Gastrocnemius medialis (tissue), 4 donors: ENCODE measurements at regions not wholly inside any gene's neighbourhood (a gene's known extent, or its start where the extent isn't known, plus 50 kb on each side); places are given as distances from the start of the nearest gene placed in this dataset.

Source experiments
- ATAC-seq, 2 donors: fragments of 150-250 bp; one replicate each; pipeline ENCODE4 v1.9.1; 2016
- DNase-seq, 2 donors: peaks; one replicate each; pipeline ENCODE4 v3.0.0-alpha.2; 2019
- H3K27ac ChIP-seq, 4 donors: fragments of 200-600 bp; sonication (generic); 1 replicate in 1 of 4; 2 replicates in 3 of 4; pipeline ENCODE4 v1.5.1; 2016 to 2018; ENCODE audit warnings: mild to moderate bottlenecking in 2 of 4, moderate library complexity in 1 of 4
- H3K27me3 ChIP-seq, 3 donors: fragments of 200-600 bp; sonication (generic) in 2 of 3; 1 replicate in 1 of 3; 2 replicates in 2 of 3; pipeline versions ENCODE4 v1.5.1 to v1.6.0; 2016 to 2019; ENCODE audit warnings: mild to moderate bottlenecking in 1 of 3, moderate library complexity in 1 of 3
- H3K36me3 ChIP-seq, 2 donors: fragments of 200-600 bp; sonication (generic) in 1 of 2; one replicate each; pipeline ENCODE4 v1.5.1; 2017 to 2018
- H3K4me1 ChIP-seq, 2 donors: fragments of 200-600 bp; sonication (generic) in 1 of 2; one replicate each; pipeline ENCODE4 v1.5.1; 2016 to 2017; ENCODE audit warnings: mild to moderate bottlenecking in 2 of 2
- H3K4me3 ChIP-seq, 4 donors: fragments of 200-600 bp; sonication (generic) in 3 of 4; 1 replicate in 1 of 4; 2 replicates in 3 of 4; pipeline ENCODE4 v1.5.1; 2016 to 2019; ENCODE audit warnings: mild to moderate bottlenecking in 2 of 4
- H3K9me3 ChIP-seq, 3 donors: fragments of 200-600 bp; sonication (generic) in 2 of 3; 1 replicate in 1 of 3; 2 replicates in 2 of 3; pipeline ENCODE4 v1.5.1; 2016 to 2019
- POLR2A ChIP-seq, 2 donors: fragments of 450-650 bp; IDR thresholded peaks; one replicate each; pipeline ENCODE4 v1.6.1; 2017; ENCODE audit warnings: antibody characterized with exemption in 2 of 2, mild to moderate bottlenecking in 2 of 2, moderate library complexity in 2 of 2
- in situ Hi-C, 4 donors: fragments of 200-750 bp; cut with MboI; loops; one replicate each; pipeline versions ENCODE4 v1.15.0 to v1.8.0; 2017; ENCODE audit warnings: low sequenced_read_pairs in 4 of 4
- intact Hi-C: fragments of 100-400 bp; cut with DNase I; formaldehyde crosslinking; loops from one replicate; pipeline ENCODE4 v1.15.1; 2023; ENCODE audit warnings: low total_unique reads
- TF ChIP-seq, protein P1 (sequence below), 5 experiments: fragments of 450-650 bp in 3 of 5; fragments of 200-600 bp in 2 of 5; sonication (generic) in 2 of 5; IDR thresholded peaks in 4 of 5; conservative IDR thresholded peaks in 1 of 5; 1 replicate in 4 of 5; 2 replicates in 1 of 5; pipeline ENCODE4 v1.5.1; 2016 to 2019; ENCODE audit warnings: antibody characterized with exemption in 5 of 5, mild to moderate bottlenecking in 3 of 5, moderate library complexity in 3 of 5

DNA sequence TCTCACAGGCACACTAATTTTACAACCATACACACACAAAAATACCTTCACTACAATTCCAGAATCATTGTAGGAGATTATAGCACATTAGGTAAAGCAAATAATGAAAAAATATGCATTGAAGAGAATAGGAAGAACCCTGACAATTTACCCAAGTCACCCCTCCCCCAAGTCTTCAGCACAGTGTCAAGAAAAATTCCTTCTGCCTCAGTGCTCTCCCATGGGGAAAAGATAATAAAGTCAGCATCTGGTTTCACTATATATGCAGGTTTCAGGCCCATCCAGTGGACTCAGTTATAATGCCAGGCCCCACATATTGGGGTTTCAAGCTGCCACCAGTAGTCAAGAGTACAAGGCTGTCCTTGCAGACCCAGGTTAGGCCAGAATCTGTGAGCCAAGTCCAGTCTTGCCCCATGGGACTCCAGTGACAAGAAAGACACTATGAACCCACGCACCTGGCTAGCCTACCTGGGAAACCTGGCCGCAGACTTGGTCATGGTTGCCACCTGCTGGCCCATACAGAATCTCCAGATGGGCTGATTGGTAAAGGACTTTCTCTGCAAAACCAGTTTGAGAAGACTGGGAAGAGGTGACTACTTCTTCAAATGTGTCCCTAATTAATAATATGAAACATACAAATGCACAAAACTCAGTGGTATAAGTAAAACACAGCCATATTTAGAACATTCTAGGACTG is 398.6 kb upstream of the FLRT2 start:
- TF ChIP-seq POLR2A (IDR thresholded peaks at IDR 0.05): no peak
- TF ChIP-seq, protein P1, sequence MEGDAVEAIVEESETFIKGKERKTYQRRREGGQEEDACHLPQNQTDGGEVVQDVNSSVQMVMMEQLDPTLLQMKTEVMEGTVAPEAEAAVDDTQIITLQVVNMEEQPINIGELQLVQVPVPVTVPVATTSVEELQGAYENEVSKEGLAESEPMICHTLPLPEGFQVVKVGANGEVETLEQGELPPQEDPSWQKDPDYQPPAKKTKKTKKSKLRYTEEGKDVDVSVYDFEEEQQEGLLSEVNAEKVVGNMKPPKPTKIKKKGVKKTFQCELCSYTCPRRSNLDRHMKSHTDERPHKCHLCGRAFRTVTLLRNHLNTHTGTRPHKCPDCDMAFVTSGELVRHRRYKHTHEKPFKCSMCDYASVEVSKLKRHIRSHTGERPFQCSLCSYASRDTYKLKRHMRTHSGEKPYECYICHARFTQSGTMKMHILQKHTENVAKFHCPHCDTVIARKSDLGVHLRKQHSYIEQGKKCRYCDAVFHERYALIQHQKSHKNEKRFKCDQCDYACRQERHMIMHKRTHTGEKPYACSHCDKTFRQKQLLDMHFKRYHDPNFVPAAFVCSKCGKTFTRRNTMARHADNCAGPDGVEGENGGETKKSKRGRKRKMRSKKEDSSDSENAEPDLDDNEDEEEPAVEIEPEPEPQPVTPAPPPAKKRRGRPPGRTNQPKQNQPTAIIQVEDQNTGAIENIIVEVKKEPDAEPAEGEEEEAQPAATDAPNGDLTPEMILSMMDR (IDR thresholded peaks at IDR 0.05 in 4 of 5, conservative IDR thresholded peaks at IDR 0.05 in 1 of 5): no peak
- Histone ChIP-seq H3K36me3 (no peaks in the 10 kb centered on the region), H3K4me3 (no peak overlapping the region), H3K4me1 (no peaks in the 10 kb centered on the region), H3K9me3 (no peaks in the 10 kb centered on the region), H3K27me3 (no peaks in the 10 kb centered on the region), H3K27ac (no peak overlapping the region)
- no peak for DNase-seq
- in situ Hi-C loops (no loop called here), intact Hi-C loops (no loop called here)
- no peak for ATAC-seq

DNA sequence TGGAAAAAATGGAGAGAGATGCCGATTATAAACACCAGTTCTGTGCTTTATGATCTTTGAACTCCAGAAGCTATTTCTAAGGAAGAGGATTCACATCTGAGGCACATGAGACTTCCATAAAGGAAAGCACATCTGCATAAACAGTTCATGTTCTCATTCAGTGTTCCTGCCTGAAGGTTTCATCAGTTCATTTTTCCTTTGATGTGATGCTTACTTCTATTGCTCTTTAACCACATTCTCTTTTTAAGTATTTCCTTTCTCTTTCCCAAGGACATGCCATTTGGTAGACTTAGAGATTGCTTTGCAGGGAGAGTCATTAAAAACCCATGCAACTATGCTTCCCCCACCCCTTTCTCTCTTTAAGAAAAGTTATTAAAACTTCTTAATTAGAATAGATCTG is 387.0 kb upstream of the FLRT2 start:
- Histone ChIP-seq H3K27ac (no peak overlapping the region), H3K9me3 (no peaks in the 10 kb centered on the region), H3K4me1 (no peaks in the 10 kb centered on the region), H3K36me3 (no peaks in the 10 kb centered on the region), H3K27me3 (no peaks in the 10 kb centered on the region), H3K4me3 (no peak overlapping the region)
- in situ Hi-C loops (no loop called here), intact Hi-C loops (no loop called here)
- ATAC-seq: no peak
- no peak for DNase-seq
- TF ChIP-seq, protein P1 (IDR thresholded peaks at IDR 0.05 in 4 of 5, conservative IDR thresholded peaks at IDR 0.05 in 1 of 5): no peak
- no peak for TF ChIP-seq POLR2A (IDR thresholded peaks at IDR 0.05)

DNA sequence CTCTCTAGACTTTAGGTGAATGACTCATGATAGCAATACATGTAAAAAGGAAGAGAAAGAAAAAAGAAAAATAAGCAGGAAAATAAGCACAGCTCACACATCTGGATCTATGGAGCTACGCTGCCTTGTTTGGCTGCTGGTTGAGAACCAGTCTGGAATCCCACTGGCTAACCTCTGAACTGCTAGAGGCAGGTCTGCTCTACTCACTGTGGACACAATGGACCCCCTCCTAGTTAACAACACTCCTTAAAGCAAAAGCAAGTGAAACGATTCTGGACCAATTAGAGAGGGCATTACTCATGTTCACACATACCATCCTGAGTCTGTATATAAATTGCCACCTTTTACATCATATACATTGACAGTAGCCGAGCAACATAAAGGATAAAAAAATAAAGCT is 383.2 kb upstream of the FLRT2 start:
- no peak overlapping the region for H3K4me3 ChIP-seq
- no peaks in the 10 kb centered on the region for H3K27me3 ChIP-seq
- no peak for TF ChIP-seq POLR2A (IDR thresholded peaks at IDR 0.05)
- TF ChIP-seq, protein P1 (IDR thresholded peaks at IDR 0.05 in 4 of 5, conservative IDR thresholded peaks at IDR 0.05 in 1 of 5): no peak
- H3K9me3 ChIP-seq: no peaks in the 10 kb centered on the region
- H3K27ac ChIP-seq: no peak overlapping the region
- DNase-seq (no peak), ATAC-seq (no peak)
- intact Hi-C loops: no loop called here
- no peaks in the 10 kb centered on the region for H3K4me1 ChIP-seq
- H3K36me3 ChIP-seq: no peaks in the 10 kb centered on the region
- in situ Hi-C loops: no loop called here

DNA sequence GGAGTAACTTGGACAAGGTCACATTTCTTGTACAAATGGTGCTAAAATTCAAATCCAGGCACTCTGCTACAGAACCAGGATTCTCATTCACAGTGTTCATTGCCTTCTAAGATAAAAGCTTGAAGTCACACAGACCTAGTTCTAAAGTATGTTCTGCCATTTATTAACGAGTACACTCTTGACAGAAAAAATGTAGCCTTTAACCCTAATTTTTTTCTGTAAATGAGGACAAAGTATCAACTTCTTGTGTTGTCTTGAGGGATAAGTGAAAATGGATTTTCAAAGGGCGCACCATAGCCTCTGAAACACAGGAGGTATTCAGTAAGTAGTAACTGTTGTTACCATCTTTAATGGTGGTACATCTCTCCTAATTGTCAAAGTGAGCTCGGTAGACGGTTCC is 379.8 kb upstream of the FLRT2 start:
- Histone ChIP-seq H3K36me3 (no peaks in the 10 kb centered on the region), H3K27ac (no peak overlapping the region), H3K9me3 (no peaks in the 10 kb centered on the region), H3K4me3 (no peak overlapping the region), H3K27me3 (no peaks in the 10 kb centered on the region), H3K4me1 (no peaks in the 10 kb centered on the region)
- ATAC-seq (no peak), DNase-seq (no peak)
- TF ChIP-seq, protein P1 (IDR thresholded peaks at IDR 0.05 in 4 of 5, conservative IDR thresholded peaks at IDR 0.05 in 1 of 5): no peak
- no peak for TF ChIP-seq POLR2A (IDR thresholded peaks at IDR 0.05)
- in situ Hi-C loops (no loop called here), intact Hi-C loops (no loop called here)

DNA sequence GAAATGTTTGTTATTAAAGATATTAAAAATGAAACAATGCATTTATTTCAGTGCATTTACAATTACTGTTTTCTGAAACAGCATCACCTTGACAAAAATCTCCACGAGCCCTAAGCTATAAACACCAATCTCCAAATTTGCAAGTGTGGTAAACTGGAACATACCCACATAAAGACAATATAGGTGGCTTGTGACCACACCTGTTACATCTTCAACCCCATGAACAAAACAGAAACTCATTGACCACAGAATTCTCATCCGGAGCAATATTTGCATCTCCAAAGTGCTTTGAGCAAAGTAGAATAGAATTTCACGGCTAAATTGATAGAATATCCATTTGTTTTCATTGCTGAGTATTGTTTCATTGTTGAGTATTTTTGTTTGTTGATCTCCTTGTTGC is 375.2 kb upstream of the FLRT2 start:
- intact Hi-C loops (no loop called here), in situ Hi-C loops (no loop called here)
- Histone ChIP-seq H3K9me3 (no peaks in the 10 kb centered on the region), H3K27me3 (no peaks in the 10 kb centered on the region), H3K4me1 (peaks cover 0 to 6% of the 10 kb centered on the region in 2 donors), H3K27ac (no peak overlapping the region), H3K36me3 (no peaks in the 10 kb centered on the region), H3K4me3 (no peak overlapping the region)
- TF ChIP-seq POLR2A (IDR thresholded peaks at IDR 0.05): no peak
- TF ChIP-seq, protein P1 (IDR thresholded peaks at IDR 0.05 in 4 of 5, conservative IDR thresholded peaks at IDR 0.05 in 1 of 5): no peak
- ATAC-seq (no peak), DNase-seq (no peak)
